GM12878 (cell line): ENCODE measurements at regions not wholly inside any gene's neighbourhood (a gene's known extent, or its start where the extent isn't known, plus 50 kb on each side); places are given as distances from the start of the nearest gene placed in this dataset.

Experiments used
- ATAC-seq: fragments of 200-7000 bp; cut with Tn5 transposase; 3 replicates; pipeline ENCODE4 v1.9.1; 2020; ENCODE audit warnings: mild to moderate bottlenecking, moderate library complexity
- BruUV-seq: library from RNA; stranded (reverse); fragments of 400-500 nt; replicated peaks from 2 replicates; lab custom pipeline; 2021; lab: Mats Ljungman, UMichigan
- CTCF ChIA-PET: fragments of 300-600 bp; sonication (Branson Sonifier 250); formaldehyde crosslinking; extraction: SDS; loops from one replicate; lab custom pipeline; 2021; ENCODE audit warnings: inconsistent platforms; lab: Yijun Ruan, JAX
- POLR2A ChIA-PET: fragments of 350-600 bp; formaldehyde crosslinking; extraction: SDS; loops from one replicate; lab custom pipeline; 2021; ENCODE audit warnings: inconsistent platforms; lab: Charles Lee
- RAD21 ChIA-PET: fragments of 300-600 bp; sonication (Branson Sonifier 250); formaldehyde crosslinking; loops from one replicate; lab custom pipeline; 2023; ENCODE audit warnings: antibody characterized with exemption; ENCODE audit not compliant: unreplicated experiment; lab: Charles Lee
- SMC1A ChIA-PET: fragments of 300-600 bp; sonication (Branson Sonifier 250); formaldehyde crosslinking; loops from one replicate; lab custom pipeline; 2023; ENCODE audit not compliant: unreplicated experiment, uncharacterized antibody; lab: Charles Lee
- DNase-seq: peaks from one replicate; pipeline ENCODE4 v3.0.0-alpha.2; 2011; ENCODE audit warnings: low read depth, low spot score
- FAIRE-seq: peaks from 3 replicates; lab custom pipeline; 2011; peaks lifted over from hg19 to GRCh38; lab: Jason Lieb, UNC
- H2AFZ ChIP-seq: 2 replicates; pipeline ENCODE4 v1.6.0; 2011; ENCODE audit warnings: low read depth, low read length, control low read depth; ENCODE audit not compliant: control insufficient read depth
- H3K27ac ChIP-seq: 2 replicates; pipeline ENCODE4 v1.5.1; 2011; ENCODE audit warnings: control low read depth; ENCODE audit not compliant: control insufficient read depth, insufficient read depth
- H3K27me3 ChIP-seq, 2 experiments: replicated peaks in 1 of 2; 2 replicates each; pipeline versions ENCODE4 v1.6.0 to v1.6.1; 2011; ENCODE audit warnings: low read length in 1 of 2; ENCODE audit not compliant: control insufficient read depth in 2 of 2, insufficient read depth in 2 of 2
- H3K36me3 ChIP-seq, 2 experiments: 2 replicates each; pipeline ENCODE4 v1.5.1; 2011; ENCODE audit warnings: low read length in 1 of 2; ENCODE audit not compliant: control insufficient read depth in 2 of 2, insufficient read depth in 2 of 2
- H3K4me1 ChIP-seq: 2 replicates; pipeline ENCODE4 v1.6.1; 2011; ENCODE audit warnings: mild to moderate bottlenecking, low read length, moderate library complexity, mixed read lengths; ENCODE audit not compliant: control insufficient read depth, insufficient read depth
- H3K4me2 ChIP-seq: 2 replicates; pipeline ENCODE4 v1.6.0; 2011; ENCODE audit warnings: control low read depth; ENCODE audit not compliant: control insufficient read depth, insufficient read depth
- H3K4me3 ChIP-seq: fragments of 200-600 bp; sonication (generic); 2 replicates; pipeline ENCODE4 v1.5.1; 2016
- H3K79me2 ChIP-seq: 2 replicates; pipeline ENCODE4 v1.6.0; 2011; ENCODE audit warnings: low read length; ENCODE audit not compliant: control insufficient read depth, insufficient read depth
- H3K9ac ChIP-seq: 2 replicates; pipeline ENCODE4 v1.8.0; 2011; ENCODE audit warnings: low read length, control low read depth, mixed read lengths; ENCODE audit not compliant: control insufficient read depth, insufficient read depth
- H3K9me3 ChIP-seq: replicated peaks from 3 replicates; pipeline ENCODE4 v1.5.1; 2011; ENCODE audit warnings: mild to moderate bottlenecking, low read length; ENCODE audit not compliant: control insufficient read depth, insufficient read depth
- H4K20me1 ChIP-seq: 2 replicates; pipeline ENCODE4 v1.6.0; 2011; ENCODE audit not compliant: control insufficient read depth, insufficient read depth
- BHLHE40 ChIP-seq, 2 experiments: fragments of 450-650 bp in 1 of 2; IDR thresholded peaks; 2 replicates each; pipeline ENCODE4 v1.6.1; 2011 to 2017; ENCODE audit warnings: low read depth in 2 of 2, borderline replicate concordance in 1 of 2, improper control_type of control experiment in 1 of 2, low read length in 1 of 2, mild to moderate bottlenecking in 1 of 2
- CHD1 ChIP-seq: IDR thresholded peaks from 2 replicates; pipeline ENCODE4 v1.6.1; 2012; ENCODE audit warnings: low read depth, low read length, improper control_type of control experiment
- CHD2 ChIP-seq: IDR thresholded peaks from 2 replicates; pipeline ENCODE4 v1.6.1; 2011; ENCODE audit warnings: low read depth, low read length, improper control_type of control experiment, borderline replicate concordance
- CREM ChIP-seq: IDR thresholded peaks from 2 replicates; pipeline ENCODE4 v1.6.1; 2014; ENCODE audit warnings: antibody characterized with exemption, low read depth
- CTCF ChIP-seq, 3 experiments: IDR thresholded peaks in 2 of 3; conservative IDR thresholded peaks in 1 of 3; 2 replicates each; pipeline ENCODE4 v1.5.1; 2011; ENCODE audit warnings: low read depth in 3 of 3, low read length in 3 of 3, mild to moderate bottlenecking in 3 of 3, control low read depth in 2 of 3, moderate library complexity in 2 of 3, inconsistent platforms in 1 of 3, mixed read lengths in 1 of 3; ENCODE audit not compliant: control insufficient read depth in 2 of 3, insufficient read depth in 1 of 3; ENCODE audit errors: extremely low read depth in 1 of 3
- HDGF ChIP-seq: fragments of 450-650 bp; IDR thresholded peaks from 2 replicates; pipeline ENCODE4 v1.6.1; 2016; ENCODE audit warnings: antibody characterized with exemption
- IKZF1 ChIP-seq: fragments of 450-650 bp; conservative IDR thresholded peaks from 2 replicates; pipeline ENCODE4 v1.6.1; 2017; ENCODE audit warnings: antibody characterized with exemption, mild to moderate bottlenecking
- SIN3A ChIP-seq: IDR thresholded peaks from 2 replicates; pipeline ENCODE4 v1.6.1; 2012; ENCODE audit warnings: low read depth, low read length, improper control_type of control experiment
- TBL1XR1 ChIP-seq: IDR thresholded peaks from 2 replicates; pipeline ENCODE4 v1.6.1; 2012; ENCODE audit warnings: low read depth, low read length, improper control_type of control experiment
- WGBS: methylation state at CpG from one replicate; pipeline ENCODE4 v1.1.6; 2016; ENCODE audit warnings: low lambda C conversion rate; ENCODE audit not compliant: insufficient replicate concordance, insufficient coverage; ENCODE audit errors: missing lambda C conversion rate; 5-methylcytosine and 5-hydroxymethylcytosine counted together
- in situ Hi-C: fragments of 300-500 bp; cut with MboI; formaldehyde crosslinking; loops from 9 replicates; pipeline ENCODE4 v1.14.3; 2018; ENCODE audit warnings: mixed read lengths
- intact Hi-C: fragments of 100-400 bp; cut with micrococcal nuclease; formaldehyde crosslinking; loops from one replicate; pipeline ENCODE4 v1.14.2; 2022; ENCODE audit not compliant: unreplicated experiment
- TF ChIP-seq, protein P1 (sequence below): fragments of 450-650 bp; IDR thresholded peaks from 2 replicates; pipeline ENCODE4 v1.6.1; 2017; ENCODE audit warnings: mild to moderate bottlenecking, moderate library complexity
- TF ChIP-seq, protein P2 (sequence below): IDR thresholded peaks from 2 replicates; pipeline ENCODE4 v1.6.1; 2012; ENCODE audit warnings: low read depth, low read length, improper control_type of control experiment
- TF ChIP-seq, protein P3 (sequence below): fragments of 450-650 bp; formaldehyde crosslinking; IDR thresholded peaks from 2 replicates; pipeline ENCODE4 v1.4.0; 2020; ENCODE audit warnings: mild to moderate bottlenecking, moderate library complexity

DNA sequence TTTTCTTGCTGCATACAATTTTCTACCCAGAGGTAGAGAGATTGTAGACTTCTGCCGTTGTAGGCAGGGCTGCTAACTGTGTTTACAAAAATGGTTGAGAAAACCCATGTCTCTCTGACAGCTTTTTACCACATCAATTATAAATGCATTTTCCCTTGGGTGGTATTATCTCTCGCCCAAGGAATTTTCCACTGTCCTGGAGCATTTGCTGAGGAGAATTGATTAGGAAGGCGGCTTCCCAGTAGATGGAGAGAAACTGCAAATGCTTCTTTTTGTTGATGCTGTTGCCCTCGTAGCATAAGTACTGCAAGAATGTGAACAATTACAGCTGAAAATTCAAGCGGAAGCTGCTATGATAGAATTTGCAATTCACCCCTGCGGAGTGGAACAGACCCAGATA lies 1007.7 kb upstream of the KLHL29 start:
- intact Hi-C loops: no loop called here
- no peak for TF ChIP-seq HDGF
- TF ChIP-seq SIN3A: no peak
- TF ChIP-seq CREM: no peak
- TF ChIP-seq, protein P1, sequence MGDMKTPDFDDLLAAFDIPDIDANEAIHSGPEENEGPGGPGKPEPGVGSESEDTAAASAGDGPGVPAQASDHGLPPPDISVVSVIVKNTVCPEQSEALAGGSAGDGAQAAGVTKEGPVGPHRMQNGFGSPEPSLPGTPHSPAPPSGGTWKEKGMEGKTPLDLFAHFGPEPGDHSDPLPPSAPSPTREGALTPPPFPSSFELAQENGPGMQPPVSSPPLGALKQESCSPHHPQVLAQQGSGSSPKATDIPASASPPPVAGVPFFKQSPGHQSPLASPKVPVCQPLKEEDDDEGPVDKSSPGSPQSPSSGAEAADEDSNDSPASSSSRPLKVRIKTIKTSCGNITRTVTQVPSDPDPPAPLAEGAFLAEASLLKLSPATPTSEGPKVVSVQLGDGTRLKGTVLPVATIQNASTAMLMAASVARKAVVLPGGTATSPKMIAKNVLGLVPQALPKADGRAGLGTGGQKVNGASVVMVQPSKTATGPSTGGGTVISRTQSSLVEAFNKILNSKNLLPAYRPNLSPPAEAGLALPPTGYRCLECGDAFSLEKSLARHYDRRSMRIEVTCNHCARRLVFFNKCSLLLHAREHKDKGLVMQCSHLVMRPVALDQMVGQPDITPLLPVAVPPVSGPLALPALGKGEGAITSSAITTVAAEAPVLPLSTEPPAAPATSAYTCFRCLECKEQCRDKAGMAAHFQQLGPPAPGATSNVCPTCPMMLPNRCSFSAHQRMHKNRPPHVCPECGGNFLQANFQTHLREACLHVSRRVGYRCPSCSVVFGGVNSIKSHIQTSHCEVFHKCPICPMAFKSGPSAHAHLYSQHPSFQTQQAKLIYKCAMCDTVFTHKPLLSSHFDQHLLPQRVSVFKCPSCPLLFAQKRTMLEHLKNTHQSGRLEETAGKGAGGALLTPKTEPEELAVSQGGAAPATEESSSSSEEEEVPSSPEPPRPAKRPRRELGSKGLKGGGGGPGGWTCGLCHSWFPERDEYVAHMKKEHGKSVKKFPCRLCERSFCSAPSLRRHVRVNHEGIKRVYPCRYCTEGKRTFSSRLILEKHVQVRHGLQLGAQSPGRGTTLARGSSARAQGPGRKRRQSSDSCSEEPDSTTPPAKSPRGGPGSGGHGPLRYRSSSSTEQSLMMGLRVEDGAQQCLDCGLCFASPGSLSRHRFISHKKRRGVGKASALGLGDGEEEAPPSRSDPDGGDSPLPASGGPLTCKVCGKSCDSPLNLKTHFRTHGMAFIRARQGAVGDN: no peak
- no peak for TF ChIP-seq TBL1XR1
- TF ChIP-seq CTCF (IDR thresholded peaks at IDR 0.05 in 2 of 3, conservative IDR thresholded peaks at IDR 0.05 in 1 of 3; ENCODE audit: control insufficient read depth in 2 of 3, extremely low read depth in 1 of 3, insufficient read depth in 1 of 3, low read depth in 3 of 3, low read length in 3 of 3): no peak
- TF ChIP-seq BHLHE40 (IDR thresholded peaks at IDR 0.05; ENCODE audit: borderline replicate concordance in 1 of 2, low read depth in 2 of 2, low read length in 1 of 2): no peak
- TF ChIP-seq IKZF1: no peak
- TF ChIP-seq CHD1: no peak
- TF ChIP-seq, protein P2, sequence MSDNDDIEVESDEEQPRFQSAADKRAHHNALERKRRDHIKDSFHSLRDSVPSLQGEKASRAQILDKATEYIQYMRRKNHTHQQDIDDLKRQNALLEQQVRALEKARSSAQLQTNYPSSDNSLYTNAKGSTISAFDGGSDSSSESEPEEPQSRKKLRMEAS: no peak
- TF ChIP-seq CHD2: no peak
- TF ChIP-seq, protein P3, sequence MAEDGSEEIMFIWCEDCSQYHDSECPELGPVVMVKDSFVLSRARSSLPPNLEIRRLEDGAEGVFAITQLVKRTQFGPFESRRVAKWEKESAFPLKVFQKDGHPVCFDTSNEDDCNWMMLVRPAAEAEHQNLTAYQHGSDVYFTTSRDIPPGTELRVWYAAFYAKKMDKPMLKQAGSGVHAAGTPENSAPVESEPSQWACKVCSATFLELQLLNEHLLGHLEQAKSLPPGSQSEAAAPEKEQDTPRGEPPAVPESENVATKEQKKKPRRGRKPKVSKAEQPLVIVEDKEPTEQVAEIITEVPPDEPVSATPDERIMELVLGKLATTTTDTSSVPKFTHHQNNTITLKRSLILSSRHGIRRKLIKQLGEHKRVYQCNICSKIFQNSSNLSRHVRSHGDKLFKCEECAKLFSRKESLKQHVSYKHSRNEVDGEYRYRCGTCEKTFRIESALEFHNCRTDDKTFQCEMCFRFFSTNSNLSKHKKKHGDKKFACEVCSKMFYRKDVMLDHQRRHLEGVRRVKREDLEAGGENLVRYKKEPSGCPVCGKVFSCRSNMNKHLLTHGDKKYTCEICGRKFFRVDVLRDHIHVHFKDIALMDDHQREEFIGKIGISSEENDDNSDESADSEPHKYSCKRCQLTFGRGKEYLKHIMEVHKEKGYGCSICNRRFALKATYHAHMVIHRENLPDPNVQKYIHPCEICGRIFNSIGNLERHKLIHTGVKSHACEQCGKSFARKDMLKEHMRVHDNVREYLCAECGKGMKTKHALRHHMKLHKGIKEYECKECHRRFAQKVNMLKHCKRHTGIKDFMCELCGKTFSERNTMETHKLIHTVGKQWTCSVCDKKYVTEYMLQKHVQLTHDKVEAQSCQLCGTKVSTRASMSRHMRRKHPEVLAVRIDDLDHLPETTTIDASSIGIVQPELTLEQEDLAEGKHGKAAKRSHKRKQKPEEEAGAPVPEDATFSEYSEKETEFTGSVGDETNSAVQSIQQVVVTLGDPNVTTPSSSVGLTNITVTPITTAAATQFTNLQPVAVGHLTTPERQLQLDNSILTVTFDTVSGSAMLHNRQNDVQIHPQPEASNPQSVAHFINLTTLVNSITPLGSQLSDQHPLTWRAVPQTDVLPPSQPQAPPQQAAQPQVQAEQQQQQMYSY (CRISPR knock-in tag): no peak
- TF ChIP-seq, all 136 proteins: peak for 0
- SMC1A ChIA-PET: no interaction called here
- H3K4me1 ChIP-seq: no peaks in the 10 kb centered on the region
- in situ Hi-C loops: no loop called here
- H2AFZ ChIP-seq: no peak overlapping the region
- H3K36me3 ChIP-seq: no peaks in the 10 kb centered on the region
- H3K4me2 ChIP-seq: no peak overlapping the region
- H3K79me2 ChIP-seq: no peaks in the 10 kb centered on the region
- WGBS: 24% methylated on average over 6 of the region's 6 CpGs
- CTCF ChIA-PET: interaction anchor here (1.3 kb wide), 1 partner anchor 21 kb away, joined by 5 read pairs; no protein-coding TSS in a partner anchor
- RAD21 ChIA-PET: no interaction called here
- DNase-seq (no peak), FAIRE-seq (no peak), ATAC-seq (no peak)
- H3K9ac ChIP-seq: no peak overlapping the region
- H3K4me3 ChIP-seq: no peak overlapping the region
- no TSS peak for BruUV-seq
- POLR2A ChIA-PET: no interaction called here
- H3K9me3 ChIP-seq: no peaks in the 10 kb centered on the region
- no peaks in the 10 kb centered on the region for H4K20me1 ChIP-seq
- no peaks in the 10 kb centered on the region for H3K27me3 ChIP-seq
- no peak overlapping the region for H3K27ac ChIP-seq
